Lower leg skin (tissue), 3 donors: ENCODE measurements at regions not wholly inside any gene's neighbourhood (a gene's known extent, or its start where the extent isn't known, plus 50 kb on each side); places are given as distances from the start of the nearest gene placed in this dataset.

Experiments used
- CTCF ChIP-seq, 3 donors: fragments of 450-650 bp; IDR thresholded peaks; one replicate each; pipeline ENCODE4 v1.5.1; 2016; ENCODE audit warnings: antibody characterized with exemption in 3 of 3, mild to moderate bottlenecking in 3 of 3, moderate library complexity in 2 of 3
- POLR2A ChIP-seq, 2 donors: fragments of 450-650 bp; IDR thresholded peaks; one replicate each; pipeline ENCODE4 v1.6.1; 2016 to 2017; ENCODE audit warnings: antibody characterized with exemption in 2 of 2, mild to moderate bottlenecking in 1 of 2, moderate library complexity in 1 of 2

- TF ChIP-seq CTCF (IDR thresholded peaks at IDR 0.05) = no peak
- no peak for TF ChIP-seq POLR2A (IDR thresholded peaks at IDR 0.05)
Measured at GRCh38 chr5:56322592-56322991, 89.5 kb upstream of the ANKRD55 start.
